Fibroblast of lung (primary cell): ENCODE measurements at regions not wholly inside any gene's neighbourhood (a gene's known extent, or its start where the extent isn't known, plus 50 kb on each side); places are given as distances from the start of the nearest gene placed in this dataset.

Experiments
- EZH2 ChIP-seq: IDR thresholded peaks from 2 replicates; pipeline ENCODE4 v1.5.1; 2012; ENCODE audit warnings: low read length, control low read depth, mild to moderate bottlenecking; ENCODE audit errors: missing control alignments
- TF ChIP-seq, protein P1 (sequence below), 2 donors: IDR thresholded peaks in 1 of 2; conservative IDR thresholded peaks in 1 of 2; 1 replicate in 1 of 2; 2 replicates in 1 of 2; pipeline ENCODE4 v1.5.1; 2011 to 2012; ENCODE audit warnings: low read length in 2 of 2, control low read depth in 1 of 2, inconsistent platforms in 1 of 2, low read depth in 1 of 2, mild to moderate bottlenecking in 1 of 2

DNA sequence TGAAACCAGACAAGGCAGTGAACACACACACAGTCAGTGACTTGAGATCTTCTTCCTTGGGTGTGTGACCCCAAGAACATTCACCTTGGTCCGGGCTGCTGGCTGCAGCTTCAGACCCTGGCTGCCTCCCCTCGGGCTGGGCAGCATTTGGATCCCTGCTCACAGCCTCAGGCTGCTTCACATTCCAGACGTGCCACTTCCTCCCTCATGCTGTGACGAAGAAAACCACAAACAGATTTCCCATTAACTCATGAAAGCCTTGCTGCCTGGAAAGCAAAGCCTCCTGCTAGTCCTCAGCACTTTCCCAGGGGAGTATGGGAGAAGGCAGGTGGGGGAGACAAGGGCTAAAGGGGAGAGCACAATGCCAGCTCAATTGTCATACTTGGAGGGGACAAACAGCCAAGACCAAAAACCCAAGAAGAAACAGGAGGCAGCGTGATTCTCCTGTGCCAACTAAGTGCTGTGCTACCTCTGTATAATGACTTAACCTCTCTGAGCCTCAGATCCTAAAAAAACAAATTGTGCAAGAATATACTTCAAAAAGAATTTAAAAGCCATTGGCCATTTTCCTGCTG lies 594.6 kb upstream of the BRINP1 start:
- TF ChIP-seq, protein P1, sequence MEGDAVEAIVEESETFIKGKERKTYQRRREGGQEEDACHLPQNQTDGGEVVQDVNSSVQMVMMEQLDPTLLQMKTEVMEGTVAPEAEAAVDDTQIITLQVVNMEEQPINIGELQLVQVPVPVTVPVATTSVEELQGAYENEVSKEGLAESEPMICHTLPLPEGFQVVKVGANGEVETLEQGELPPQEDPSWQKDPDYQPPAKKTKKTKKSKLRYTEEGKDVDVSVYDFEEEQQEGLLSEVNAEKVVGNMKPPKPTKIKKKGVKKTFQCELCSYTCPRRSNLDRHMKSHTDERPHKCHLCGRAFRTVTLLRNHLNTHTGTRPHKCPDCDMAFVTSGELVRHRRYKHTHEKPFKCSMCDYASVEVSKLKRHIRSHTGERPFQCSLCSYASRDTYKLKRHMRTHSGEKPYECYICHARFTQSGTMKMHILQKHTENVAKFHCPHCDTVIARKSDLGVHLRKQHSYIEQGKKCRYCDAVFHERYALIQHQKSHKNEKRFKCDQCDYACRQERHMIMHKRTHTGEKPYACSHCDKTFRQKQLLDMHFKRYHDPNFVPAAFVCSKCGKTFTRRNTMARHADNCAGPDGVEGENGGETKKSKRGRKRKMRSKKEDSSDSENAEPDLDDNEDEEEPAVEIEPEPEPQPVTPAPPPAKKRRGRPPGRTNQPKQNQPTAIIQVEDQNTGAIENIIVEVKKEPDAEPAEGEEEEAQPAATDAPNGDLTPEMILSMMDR (conservative IDR thresholded peaks at IDR 0.05 in 1 of 2, IDR thresholded peaks at IDR 0.05 in 1 of 2; ENCODE audit: low read depth in 1 of 2, low read length in 2 of 2) = no peak
- TF ChIP-seq EZH2 = no peak
